ENCODE measurements at regions not wholly inside any gene's neighbourhood (a gene's known extent, or its start where the extent isn't known, plus 50 kb on each side); places are given as distances from the start of the nearest gene placed in this dataset.
"Not testable (repeated sequence)": the region's sequence is repeated elsewhere in the genome, so short reads cannot be mapped to it uniquely, and the experiment has no call there.

DNA sequence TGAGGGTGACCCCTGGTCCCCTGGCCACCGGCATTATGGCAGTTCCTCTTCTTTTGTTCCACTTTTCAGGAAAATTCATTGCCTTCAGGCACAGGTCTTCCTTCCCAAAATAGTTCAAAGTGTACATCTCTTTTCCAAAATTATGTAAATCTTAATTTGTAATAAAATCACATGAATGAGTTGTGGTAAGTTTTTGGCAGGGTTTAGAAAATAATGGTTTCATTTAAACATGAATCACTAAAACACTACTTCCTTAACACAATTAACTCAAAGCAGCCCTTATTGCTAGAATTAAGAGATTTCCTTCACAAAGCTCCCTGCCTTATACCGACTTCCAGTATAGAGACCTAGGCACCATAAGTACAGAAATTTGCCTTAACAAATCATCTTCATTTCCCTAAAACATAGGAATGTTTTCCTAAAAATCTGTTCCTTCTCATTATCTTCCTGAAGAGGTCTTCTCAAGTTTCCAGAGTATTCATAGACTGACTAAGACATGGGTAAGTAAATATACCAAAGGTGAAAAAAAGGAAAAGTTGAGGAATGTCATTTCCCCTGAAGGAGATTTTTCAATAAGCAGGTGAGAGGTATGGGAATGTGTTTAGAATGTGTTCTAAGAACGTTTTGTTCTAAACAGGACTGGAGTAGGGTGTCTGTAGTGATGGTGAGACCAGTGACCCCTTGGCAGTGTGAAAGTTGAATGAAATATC lies 148.2 kb upstream of the CITED2 start:
- DNase-seq (ENCODE audit: low read depth in 2 of 2) = no peak

DNA sequence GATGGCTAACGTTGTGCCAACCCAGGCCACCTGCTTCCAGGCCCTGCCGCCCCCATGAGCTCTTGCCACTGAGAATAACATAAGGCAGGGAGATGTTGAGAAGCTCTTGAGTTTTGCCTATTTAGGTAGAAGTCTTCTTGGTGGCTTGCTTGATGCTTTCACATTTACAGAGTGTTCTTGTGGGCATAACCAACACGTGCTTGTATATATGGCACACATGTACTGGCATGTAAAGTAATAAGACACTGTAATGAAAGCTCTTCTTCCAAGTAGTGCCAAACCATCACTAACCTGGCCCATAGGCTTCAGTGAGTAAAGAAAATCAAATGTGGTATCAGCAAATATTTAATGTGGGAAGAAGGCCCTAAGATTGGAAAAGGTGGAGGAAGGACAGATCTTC lies 146.9 kb upstream of the CITED2 start:
- no peak for DNase-seq (ENCODE audit: low read depth in 2 of 2)

DNA sequence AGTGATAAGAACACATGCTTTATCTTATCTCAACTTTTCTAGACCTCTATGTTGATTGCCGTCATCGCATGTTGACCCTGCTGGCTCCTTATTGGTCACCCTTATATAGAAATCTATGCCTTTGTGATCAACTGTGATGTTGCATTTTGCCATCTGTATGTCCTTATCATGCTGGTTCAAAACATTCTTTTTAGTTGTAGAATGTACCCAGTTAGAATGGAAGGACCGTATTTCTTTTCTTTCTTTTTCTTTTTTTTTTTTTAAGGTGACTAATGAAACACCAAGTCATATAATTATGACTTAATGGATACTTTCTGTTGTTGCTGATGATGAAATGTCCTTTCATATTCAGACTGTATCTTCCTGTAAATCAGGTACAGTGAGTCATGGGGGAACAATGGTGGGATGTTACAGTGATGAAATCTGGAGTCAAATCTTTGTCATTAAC lies 145.9 kb upstream of the CITED2 start:
- no peak for DNase-seq (ENCODE audit: low read depth in 2 of 2)

DNA sequence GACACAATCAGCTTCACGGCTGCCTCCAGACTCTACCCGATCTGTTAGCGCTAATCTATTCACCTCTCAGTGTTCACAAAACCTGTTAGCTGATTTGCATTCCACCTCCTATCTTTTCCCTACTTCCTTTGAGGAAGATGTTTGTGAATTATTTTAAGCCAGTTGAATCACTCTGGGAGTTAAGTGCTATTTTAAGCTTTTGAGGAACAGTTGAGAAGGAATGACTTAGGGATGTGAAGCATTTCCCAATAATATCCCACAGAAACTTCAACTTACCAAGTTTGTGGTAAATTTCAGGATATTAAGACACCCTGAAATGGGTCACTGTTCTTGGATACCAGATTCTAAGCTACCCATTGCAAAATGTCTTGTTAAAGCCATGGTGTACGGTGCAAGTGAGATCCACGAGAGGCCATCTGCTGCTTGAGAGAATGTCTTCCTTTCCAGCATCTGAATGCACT lies 145.2 kb upstream of the CITED2 start:
- no peak for DNase-seq (ENCODE audit: low read depth in 2 of 2)

DNA sequence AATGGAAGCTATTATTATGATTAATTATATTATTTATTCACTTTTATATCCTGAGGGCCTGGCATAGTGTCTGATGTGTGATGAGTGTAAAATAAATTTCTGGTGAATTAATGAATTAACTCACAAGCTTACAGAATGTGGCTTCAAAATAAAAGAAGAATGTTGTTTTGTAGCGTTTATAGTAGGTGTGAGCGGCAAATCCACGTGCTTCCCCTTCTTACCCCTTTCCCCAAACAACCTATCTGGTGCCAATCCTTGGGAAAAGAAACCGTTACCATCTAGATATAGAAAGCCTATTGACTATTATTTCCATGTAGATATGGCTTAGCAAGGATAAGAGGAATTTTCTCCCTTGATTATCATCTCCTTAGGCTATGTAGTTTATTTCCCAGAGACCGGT lies 144.6 kb upstream of the CITED2 start:
- no peak for DNase-seq (ENCODE audit: low read depth in 2 of 2)

DNA sequence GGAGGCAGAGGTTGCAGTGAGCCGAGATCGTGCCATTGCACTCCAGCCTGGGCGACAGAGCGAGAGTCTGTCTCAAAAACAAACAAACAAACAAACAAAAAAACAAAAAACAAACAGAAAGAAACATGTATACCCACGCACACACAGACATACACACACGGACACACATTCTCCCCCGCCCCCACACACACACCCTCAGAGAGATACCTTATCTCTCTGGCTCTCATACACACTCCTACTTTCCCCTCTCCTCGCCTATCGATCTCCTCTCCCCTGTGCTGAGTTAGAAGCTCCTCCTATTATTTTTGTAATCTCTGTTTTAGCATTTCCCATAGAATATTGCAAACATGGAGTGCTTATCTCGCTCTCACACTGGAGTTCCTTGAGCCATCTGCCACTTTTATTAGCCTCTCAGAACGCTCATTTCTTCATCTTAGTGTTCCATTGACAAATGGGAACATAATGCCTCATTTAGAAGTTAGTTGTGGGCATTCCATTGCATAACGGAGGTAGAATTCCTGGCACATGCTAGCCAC lies 144.2 kb upstream of the CITED2 start:
- DNase-seq (ENCODE audit: low read depth in 2 of 2) = no peak

DNA sequence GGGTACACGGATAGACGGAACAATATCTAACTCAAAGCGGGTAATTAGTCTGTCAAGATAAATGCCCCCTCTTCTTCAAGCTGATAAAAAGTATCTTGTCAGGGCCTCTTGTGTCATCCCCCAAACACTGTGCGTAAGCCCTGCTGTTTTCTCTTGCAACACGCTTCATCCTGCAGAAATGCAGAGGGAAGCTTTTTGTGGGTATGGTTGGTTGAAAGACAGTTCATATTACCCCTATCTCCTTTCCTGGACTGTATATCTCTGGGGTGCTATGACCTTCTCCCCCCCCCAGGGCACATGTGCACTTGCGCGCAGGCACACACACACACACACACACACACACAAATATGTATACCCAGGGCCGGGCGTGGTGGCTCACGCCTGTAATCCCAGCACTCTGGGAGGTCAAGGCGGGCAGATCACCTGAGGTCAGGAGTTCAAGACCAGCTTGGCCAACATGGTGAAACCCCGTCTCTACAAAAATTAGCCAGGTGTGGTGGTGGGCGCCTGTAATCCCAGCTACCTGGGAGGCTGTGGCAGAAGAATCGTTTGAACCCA lies 143.6 kb upstream of the CITED2 start:
- not testable (repeated sequence) for DNase-seq (ENCODE audit: low read depth in 2 of 2)

DNA sequence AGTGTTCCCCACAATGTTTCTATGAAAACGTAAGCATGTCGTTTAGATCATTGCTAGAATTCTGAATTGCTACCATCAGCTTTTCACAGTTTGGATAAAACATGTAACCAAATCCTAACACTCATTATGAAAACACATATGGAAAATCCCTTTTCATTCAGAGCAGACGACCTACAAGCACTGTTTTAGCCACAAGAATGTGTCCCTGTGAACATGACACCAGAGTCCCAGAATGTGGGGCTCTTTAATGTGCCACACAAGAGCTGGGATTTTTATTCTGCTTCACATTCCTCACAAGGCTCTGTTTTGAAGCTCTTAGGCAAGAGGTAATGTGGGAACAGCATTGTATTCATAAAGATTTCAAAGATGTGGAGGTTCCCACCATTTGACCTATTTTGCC lies 141.1 kb upstream of the CITED2 start:
- DNase-seq (ENCODE audit: low read depth in 2 of 2) = no peak

DNA sequence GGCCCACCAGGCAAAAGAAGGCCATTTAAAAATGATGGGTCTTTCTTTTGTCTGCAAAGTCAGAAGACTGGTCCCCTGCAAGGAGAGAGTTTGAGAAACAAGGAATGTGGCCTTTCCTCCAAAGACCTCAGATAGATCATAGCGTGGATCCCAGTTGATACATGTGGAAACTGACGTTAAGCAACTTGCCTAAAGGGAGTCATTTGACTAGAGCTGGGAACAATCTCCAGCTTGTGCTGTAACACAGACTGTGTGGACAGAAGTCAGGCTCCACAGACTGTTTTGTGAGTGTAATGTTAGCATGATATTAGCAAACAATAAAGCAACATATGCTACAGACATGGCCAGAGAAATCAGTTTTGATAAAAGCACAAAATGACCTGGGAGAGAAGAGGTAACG lies 140.4 kb upstream of the CITED2 start:
- DNase-seq (ENCODE audit: low read depth in 2 of 2) = no peak

DNA sequence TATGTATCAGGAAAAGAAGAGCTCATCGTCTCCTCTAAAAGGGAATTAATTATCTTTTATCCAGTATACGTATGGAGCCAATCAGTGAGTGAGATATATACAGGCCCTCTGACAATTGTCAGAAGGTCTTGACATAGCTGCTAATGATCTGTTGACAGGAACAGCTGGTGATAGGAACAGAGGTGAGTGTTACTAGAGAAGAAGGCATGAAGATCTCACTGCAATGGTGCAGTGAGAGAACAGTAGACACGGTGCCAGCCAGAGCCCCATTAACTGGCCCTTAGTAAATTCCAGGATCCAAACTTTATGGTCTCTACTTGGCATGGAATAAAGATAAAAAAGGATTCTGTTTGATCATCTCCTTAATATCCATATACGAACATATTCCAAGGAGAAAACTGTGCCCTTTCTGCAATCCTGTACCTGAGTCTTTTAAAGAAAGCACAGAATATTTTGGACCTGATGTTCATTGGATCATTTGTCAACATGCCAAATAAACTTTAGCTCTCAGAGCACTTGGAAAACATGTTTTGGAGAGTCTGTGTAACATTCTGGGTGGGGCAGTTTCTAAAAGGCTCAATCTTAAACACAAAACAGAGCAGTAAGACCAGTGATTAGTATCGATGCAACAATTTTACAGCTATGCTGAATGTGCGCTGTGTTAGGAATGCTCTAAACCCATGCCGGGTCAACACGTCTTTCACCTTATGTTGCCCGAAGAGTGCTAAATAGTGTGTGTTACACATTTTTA lies 135.8 kb upstream of the CITED2 start:
- DNase-seq (ENCODE audit: low read depth in 2 of 2) = no peak

DNA sequence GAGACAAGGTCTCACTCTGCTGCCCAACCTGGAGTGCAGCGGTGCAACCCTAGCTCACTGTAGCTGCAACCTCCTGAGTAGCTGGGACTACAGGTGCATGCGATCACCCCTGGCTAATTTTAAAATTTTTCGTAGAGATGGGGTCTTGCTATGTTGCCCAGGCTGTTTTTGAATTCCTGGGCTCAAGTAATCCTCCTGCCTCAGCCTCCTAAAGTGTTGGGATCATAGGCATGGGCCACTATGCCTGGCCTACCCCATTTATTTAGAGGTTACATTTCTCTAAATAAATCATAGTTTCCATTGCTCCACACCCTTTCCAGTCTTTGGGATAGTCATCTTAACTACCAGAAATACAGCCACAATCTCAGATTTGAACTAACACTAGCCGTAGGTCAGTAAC lies 134.7 kb upstream of the CITED2 start:
- DNase-seq (ENCODE audit: low read depth in 2 of 2) = no peak

DNA sequence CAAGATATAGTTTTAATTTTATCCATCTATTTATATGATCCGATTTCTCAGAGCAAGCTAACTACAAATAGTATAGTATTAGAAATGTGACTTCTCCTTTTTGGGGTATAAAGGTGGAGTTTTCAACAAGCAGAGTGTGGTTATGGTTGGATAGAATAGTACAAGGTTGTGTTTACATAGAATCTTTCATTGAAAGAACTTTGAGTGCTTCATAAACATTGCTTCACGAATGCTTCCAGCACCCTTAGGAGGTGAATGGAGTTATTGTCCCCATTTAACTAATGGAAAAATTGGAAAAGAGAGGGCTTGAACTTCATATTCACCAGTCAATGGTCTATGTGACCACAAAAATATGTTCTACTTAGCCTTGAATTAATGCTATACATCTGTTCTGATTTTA lies 134.1 kb upstream of the CITED2 start:
- no peak for DNase-seq (ENCODE audit: low read depth in 2 of 2)

DNA sequence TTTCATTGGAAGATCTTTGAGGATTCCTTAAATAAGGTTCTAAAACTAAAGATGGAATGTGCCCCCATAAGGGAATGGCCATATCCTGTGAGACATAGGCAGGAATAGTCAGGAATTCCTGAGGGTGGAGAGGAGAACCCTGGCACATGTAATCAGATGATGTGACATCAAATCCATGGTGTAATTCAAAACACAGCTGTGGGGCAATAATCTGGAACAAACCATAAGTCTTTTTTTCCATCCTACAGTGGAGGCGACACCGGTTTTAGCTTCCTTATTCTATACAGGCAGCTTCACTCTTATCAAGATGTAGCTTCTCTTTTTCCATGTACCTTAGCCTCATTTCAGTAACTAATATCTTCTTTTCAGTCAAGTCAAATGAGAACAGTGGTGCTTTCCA lies 133.6 kb upstream of the CITED2 start:
- no peak for DNase-seq (ENCODE audit: low read depth in 2 of 2)

DNA sequence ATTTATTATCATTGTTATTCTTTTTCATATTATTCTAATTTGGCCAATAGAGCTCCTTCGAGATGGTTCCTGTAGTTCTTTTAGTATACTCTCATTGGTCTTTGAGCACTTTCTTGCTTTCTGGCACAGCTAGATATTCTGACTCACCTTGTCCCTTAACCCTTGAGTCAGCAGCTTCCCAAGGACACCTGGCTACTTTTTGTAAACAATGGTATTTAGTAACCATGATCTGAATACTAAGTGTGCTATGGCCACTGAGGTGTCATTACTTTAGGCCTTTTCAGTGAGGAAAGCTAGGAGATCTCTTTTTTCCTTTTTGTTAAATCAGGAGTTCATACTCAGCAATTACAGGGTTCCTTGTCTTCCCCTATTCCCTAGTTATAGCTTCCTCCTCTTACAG lies 126.5 kb upstream of the CITED2 start:
- no peak for DNase-seq (ENCODE audit: low read depth in 2 of 2)

DNA sequence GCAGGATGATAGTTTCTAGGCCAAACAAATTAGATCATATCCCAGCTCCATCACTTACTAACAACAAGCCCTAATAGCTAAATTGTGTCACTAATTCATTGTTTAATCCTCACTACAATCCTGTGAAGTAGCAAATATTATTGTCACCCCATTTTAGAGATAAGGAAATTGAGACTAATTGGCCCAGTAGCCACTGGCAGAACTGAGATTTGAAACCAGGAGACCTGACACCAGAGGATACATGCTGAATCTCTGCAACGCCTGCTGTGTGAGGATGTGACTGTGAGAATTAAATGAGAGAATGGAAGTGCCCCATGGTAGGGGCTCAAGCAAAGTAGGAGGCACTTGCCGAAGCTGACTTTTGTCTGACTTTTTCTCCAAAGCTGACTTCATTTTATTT lies 124.3 kb upstream of the CITED2 start:
- DNase-seq (ENCODE audit: low read depth in 2 of 2) = no peak

DNA sequence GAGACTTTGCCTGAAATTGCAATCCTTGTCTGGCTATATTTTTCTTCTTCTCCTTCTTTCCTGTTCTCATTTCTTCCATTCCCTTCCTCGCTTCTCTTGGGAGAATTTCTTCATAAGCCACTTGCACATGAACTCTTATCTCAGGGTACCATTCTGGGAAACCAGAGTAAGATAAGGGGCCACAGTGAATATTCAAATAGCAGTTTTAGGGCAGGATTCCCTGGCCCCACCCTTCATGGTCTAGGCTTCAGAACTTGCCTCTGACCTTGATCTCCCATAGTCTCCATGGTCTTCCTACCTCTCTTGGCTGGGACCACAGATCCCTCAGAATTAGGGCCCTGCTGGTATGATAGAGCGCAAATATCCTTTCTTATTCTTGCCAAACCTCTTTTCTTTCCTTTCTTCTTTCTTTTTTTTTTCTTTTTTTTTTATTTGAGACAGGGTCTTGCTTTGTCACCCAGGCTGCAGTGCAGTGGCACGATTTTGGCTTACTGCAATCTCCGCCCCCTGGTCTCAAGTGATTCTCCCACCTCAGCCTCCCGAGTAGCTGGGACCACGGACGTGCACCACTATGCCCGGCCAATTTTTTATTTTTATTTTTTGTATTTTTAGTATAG lies 123.0 kb upstream of the CITED2 start:
- no peak for DNase-seq (ENCODE audit: low read depth in 2 of 2)

DNA sequence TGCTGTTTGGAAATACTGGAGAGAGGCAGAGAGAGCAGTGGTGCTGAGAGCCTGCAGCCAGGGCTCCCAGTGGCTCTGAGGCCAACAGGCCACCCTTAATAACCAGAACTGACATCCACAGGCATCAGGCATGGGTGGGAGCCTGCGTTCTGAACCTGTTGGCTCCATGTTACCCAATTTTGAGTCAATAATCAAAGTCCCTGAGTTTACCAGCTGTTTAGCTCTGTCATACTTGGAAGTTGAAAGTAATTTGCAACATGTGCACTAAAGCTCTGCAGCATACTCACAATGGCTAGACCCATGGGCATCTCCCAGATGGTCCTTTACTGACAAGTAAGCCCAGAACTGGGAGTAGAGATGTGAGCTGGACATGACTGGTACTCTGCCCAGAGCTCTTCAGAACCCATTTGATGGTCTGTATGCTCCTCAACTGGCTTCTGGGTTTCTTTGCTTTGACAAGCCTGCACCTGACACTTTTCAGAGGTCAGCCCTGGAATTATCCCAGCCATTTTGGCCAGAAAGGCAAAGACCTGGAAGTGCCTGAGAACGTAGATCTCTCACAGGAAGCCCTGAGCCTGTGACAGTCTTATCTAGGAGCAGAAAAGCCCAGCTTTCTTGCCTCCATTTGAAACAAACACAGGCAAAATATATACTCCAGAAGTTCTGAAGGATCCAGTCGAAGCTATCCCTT lies 122.4 kb upstream of the CITED2 start:
- DNase-seq (ENCODE audit: low read depth in 2 of 2) = no peak

DNA sequence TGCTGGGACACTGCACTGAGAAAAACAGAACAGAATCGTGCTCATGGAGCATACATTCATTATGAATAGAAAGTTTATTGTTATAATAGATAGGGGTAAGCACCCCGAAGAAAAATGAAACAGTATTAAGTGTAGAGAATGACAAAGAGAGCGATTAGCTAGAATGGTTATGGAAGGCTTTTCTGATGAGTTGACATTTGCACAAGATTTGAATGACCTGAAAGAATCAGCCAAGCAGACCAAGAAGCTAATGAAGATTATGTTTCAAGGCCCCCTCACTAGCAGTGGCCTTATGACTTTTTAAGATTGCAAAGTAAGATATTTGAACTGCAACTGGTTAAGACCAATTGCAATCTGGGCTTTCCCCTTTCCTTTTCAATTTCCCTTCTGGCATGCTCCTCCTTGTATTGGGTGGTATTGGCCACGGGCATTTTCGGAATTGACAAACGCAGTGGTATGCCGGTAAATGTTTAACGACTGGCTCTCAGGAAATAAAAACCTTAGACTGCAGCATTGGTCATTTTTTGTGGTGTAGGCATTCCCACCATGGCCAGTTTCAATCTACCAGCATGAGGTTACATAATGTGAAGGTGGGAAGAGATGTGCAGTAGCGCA lies 120.0 kb upstream of the CITED2 start:
- no peak for DNase-seq (ENCODE audit: low read depth in 2 of 2)

DNA sequence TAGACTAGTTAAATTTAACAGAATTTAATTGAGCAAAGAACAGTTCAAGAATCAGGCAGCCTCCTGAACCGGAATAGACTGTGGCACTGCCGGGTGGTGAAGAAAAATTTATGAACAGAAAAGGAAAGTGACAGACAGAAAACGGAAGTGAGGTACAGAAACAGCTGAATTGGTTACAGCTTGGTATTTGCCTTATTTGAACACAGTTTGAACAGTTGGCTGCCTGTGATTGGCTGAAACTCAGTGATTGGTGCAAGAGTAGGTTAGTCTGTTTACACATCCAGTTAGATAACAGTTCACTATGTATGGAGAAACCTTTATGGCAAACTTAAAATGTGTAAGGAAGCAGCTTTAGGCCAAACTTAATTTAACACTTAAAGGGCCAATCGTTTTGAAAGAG lies 116.0 kb upstream of the CITED2 start:
- DNase-seq (ENCODE audit: low read depth in 2 of 2) = no peak

DNA sequence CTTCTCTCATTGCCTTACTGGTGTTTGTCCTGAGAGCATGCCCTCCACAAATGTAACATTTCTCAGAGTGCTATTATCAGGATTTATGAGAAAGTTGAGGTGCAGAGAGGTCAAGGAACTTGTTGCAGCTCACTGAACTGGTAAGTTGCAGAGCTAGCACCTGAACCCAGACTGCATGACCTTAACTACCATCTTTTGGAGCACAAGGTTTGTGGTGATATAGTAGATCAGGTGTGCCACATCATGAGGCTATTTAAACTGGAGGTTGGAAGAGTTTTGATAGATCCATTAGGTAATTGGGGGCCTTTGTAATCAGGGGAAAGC lies 112.0 kb upstream of the CITED2 start:
- no peak for DNase-seq (ENCODE audit: low read depth in 2 of 2)

DNA sequence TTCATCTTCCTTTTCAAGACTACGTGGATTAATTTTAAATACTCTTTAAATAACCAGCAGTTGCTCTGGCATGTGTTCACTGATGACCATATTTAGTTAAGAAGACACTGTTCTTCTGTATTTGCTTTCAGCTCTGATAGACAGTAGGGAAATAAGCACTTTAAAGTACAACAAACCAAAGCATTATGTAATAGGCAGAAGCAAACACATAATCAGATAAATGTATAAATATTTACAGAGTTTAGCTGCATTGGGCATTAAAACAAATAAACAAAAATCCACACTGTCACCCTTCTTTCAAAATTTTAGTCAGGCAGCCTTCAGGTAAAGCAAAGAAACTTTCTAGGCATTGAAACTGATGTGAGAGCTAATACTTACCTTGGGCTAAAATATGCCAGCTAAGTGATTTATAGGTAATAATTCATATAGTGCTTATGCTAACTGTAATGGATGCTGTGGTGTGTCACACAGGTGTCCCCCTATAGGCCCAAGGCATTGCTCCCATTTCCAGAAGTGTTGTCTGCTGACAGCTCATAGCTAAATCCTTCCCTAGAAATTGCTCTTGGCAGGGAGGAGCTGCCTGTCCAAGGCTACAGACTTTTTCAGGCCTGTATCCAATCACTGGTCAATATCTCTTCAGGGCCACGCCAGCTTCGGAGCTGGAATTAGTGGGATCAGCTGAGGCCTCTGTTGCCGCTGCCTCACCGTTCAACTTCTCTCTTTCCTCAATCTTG lies 111.5 kb upstream of the CITED2 start:
- no peak for DNase-seq (ENCODE audit: low read depth in 2 of 2)
